Caco-2 (cell line): ENCODE measurements at regions not wholly inside any gene's neighbourhood (a gene's known extent, or its start where the extent isn't known, plus 50 kb on each side); places are given as distances from the start of the nearest gene placed in this dataset.

Experiments
- BruUV-seq: library from RNA; stranded (reverse); fragments of 400-500 nt; replicated peaks from 2 replicates; lab custom pipeline; 2021; lab: Mats Ljungman, UMichigan
- CTCF ChIA-PET: fragments of 300-600 bp; sonication (Branson Sonifier 250); formaldehyde crosslinking; loops from one replicate; lab custom pipeline; 2022; ENCODE audit warnings: antibody characterized with exemption; lab: Charles Lee
- POLR2A ChIA-PET: fragments of 300-600 bp; sonication (Branson Sonifier 250); formaldehyde crosslinking; loops from one replicate; lab custom pipeline; 2022; ENCODE audit warnings: antibody characterized with exemption; lab: Charles Lee
- DNase-seq, 2 experiments: peaks; one replicate each; pipeline versions ENCODE4 v3.0.0 to v3.0.0-alpha.2; 2020 to 2022
- H3K27me3 ChIP-seq: replicated peaks from 2 replicates; pipeline ENCODE4 v1.6.0; 2011; ENCODE audit warnings: low read length; ENCODE audit not compliant: control insufficient read depth, insufficient read depth
- H3K36me3 ChIP-seq: 2 replicates; pipeline ENCODE4 v1.5.1; 2011; ENCODE audit warnings: low read length; ENCODE audit not compliant: control insufficient read depth, insufficient read depth
- H3K4me1 ChIP-seq: fragments of 250-450 bp; sonication (Bioruptor Pico); 2 replicates; pipeline ENCODE4 v1.5.1; 2020; ENCODE audit warnings: mild to moderate bottlenecking
- H3K4me3 ChIP-seq: 2 replicates; pipeline ENCODE4 v1.5.1; 2011; ENCODE audit warnings: low read depth, mild to moderate bottlenecking, control low read depth, low read length
- H3K9me3 ChIP-seq: fragments of 250-450 bp; sonication (Bioruptor Pico); 2 replicates; pipeline ENCODE4 v1.5.1; 2020; ENCODE audit warnings: mild to moderate bottlenecking, moderate library complexity
- H3K27ac Mint-ChIP-seq: one replicate; pipeline ENCODE4 v1.8.0; 2022; ENCODE audit warnings: mixed read lengths; ENCODE audit not compliant: unreplicated experiment
- H3K27me3 Mint-ChIP-seq: one replicate; pipeline ENCODE4 v1.8.0; 2022; ENCODE audit warnings: mixed read lengths; ENCODE audit not compliant: insufficient read depth, unreplicated experiment
- H3K36me3 Mint-ChIP-seq: one replicate; pipeline ENCODE4 v1.8.0; 2022; ENCODE audit warnings: mild to moderate bottlenecking, mixed read lengths; ENCODE audit not compliant: insufficient read depth, unreplicated experiment
- H3K4me1 Mint-ChIP-seq: one replicate; pipeline ENCODE4 v1.8.0; 2022; ENCODE audit warnings: low read depth, mixed read lengths; ENCODE audit not compliant: unreplicated experiment
- H3K4me3 Mint-ChIP-seq: one replicate; pipeline ENCODE4 v1.8.0; 2022; ENCODE audit warnings: mild to moderate bottlenecking, moderate library complexity, mixed read lengths; ENCODE audit not compliant: unreplicated experiment
- H3K9me3 Mint-ChIP-seq: one replicate; pipeline ENCODE4 v1.8.0; 2022; ENCODE audit warnings: mixed read lengths; ENCODE audit not compliant: unreplicated experiment
- intact Hi-C: fragments of 100-400 bp; cut with micrococcal nuclease; formaldehyde crosslinking; loops from one replicate; pipeline ENCODE4 v1.10.0; 2022; ENCODE audit not compliant: unreplicated experiment
- TF ChIP-seq, protein P1 (sequence below), 2 experiments: fragments of 200-600 bp in 1 of 2; IDR thresholded peaks; 1 replicate in 1 of 2; 2 replicates in 1 of 2; pipeline versions ENCODE4 v1.5.1 to v1.8.0; 2011 to 2022; ENCODE audit warnings: antibody characterized with exemption in 1 of 2, control low read depth in 1 of 2, inconsistent platforms in 1 of 2, low read depth in 1 of 2, low read length in 1 of 2, mild to moderate bottlenecking in 1 of 2, moderate library complexity in 1 of 2; ENCODE audit not compliant: insufficient read depth in 1 of 2, severe bottlenecking in 1 of 2, unreplicated experiment in 1 of 2

DNA sequence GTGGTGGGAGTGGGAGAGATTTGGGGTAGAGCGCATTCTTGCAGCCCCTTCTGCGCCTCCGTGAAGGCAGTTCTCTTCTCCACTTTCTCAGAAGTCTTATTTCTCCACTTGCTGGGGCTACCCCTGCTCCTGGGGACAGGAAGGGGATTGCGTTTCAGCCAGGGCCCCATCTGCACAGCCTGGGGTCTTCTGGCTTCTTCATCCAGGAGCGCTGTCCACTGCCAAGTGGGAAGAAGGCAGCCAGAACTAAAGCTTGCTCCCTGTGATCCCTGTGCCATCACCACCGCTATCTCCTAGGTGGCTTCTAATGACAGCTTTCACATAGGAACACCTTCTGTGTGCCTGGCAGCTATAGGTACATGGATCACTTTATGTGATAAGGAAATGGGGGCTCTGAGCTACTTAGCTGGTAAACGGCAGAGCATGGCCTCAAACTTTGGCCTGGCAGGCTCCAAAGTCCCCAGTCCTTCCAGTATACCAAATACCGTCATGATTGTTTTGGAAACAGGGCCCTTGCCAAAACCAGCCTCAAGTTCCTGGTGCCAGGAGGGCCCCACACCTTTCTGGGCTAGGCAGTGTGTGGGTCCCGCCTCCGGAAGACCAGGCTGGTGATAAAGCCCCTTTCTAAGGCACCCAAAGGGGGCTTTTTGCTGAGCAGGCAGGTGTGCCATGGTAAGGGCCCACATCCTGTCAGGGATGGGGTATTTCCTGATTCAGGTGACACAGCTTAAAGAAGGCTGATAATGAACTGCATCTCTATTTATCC is 60.4 kb upstream of the PAX6 start:
- ChIA-PET CTCF (interaction anchor here (0.5 to 1.9 kb wide), 6 partner anchors 20 to 765 kb away, joined by 3 to 11 read pairs (median 4); partner anchors contain the start of genes DCDC1 and DNAJC24), POLR2A (no interaction called here)
- Histone ChIP-seq H3K4me3 (no peak overlapping the region), H3K9me3 (no peaks in the 10 kb centered on the region), H3K27me3 (no peaks in the 10 kb centered on the region), H3K4me1 (no peaks in the 10 kb centered on the region), H3K36me3 (no peaks in the 10 kb centered on the region)
- no peak for DNase-seq
- Mint-ChIP-seq H3K27me3 (peaks cover 19% of the 10 kb centered on the region), H3K27ac (no peak overlapping the region), H3K4me3 (no peak overlapping the region), H3K9me3 (no peaks in the 10 kb centered on the region), H3K36me3 (no peaks in the 10 kb centered on the region), H3K4me1 (no peaks in the 10 kb centered on the region)
- BruUV-seq, result no TSS peak
- intact Hi-C loops, result loop anchor here (1.0 to 5.0 kb wide), 6 partner anchors 136 to 764 kb away; no protein-coding TSS in a partner anchor
- TF ChIP-seq, protein P1, sequence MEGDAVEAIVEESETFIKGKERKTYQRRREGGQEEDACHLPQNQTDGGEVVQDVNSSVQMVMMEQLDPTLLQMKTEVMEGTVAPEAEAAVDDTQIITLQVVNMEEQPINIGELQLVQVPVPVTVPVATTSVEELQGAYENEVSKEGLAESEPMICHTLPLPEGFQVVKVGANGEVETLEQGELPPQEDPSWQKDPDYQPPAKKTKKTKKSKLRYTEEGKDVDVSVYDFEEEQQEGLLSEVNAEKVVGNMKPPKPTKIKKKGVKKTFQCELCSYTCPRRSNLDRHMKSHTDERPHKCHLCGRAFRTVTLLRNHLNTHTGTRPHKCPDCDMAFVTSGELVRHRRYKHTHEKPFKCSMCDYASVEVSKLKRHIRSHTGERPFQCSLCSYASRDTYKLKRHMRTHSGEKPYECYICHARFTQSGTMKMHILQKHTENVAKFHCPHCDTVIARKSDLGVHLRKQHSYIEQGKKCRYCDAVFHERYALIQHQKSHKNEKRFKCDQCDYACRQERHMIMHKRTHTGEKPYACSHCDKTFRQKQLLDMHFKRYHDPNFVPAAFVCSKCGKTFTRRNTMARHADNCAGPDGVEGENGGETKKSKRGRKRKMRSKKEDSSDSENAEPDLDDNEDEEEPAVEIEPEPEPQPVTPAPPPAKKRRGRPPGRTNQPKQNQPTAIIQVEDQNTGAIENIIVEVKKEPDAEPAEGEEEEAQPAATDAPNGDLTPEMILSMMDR (IDR thresholded peaks at IDR 0.05; ENCODE audit: insufficient read depth in 1 of 2, low read depth in 1 of 2, low read length in 1 of 2, severe bottlenecking in 1 of 2, unreplicated experiment in 1 of 2), result no peak

DNA sequence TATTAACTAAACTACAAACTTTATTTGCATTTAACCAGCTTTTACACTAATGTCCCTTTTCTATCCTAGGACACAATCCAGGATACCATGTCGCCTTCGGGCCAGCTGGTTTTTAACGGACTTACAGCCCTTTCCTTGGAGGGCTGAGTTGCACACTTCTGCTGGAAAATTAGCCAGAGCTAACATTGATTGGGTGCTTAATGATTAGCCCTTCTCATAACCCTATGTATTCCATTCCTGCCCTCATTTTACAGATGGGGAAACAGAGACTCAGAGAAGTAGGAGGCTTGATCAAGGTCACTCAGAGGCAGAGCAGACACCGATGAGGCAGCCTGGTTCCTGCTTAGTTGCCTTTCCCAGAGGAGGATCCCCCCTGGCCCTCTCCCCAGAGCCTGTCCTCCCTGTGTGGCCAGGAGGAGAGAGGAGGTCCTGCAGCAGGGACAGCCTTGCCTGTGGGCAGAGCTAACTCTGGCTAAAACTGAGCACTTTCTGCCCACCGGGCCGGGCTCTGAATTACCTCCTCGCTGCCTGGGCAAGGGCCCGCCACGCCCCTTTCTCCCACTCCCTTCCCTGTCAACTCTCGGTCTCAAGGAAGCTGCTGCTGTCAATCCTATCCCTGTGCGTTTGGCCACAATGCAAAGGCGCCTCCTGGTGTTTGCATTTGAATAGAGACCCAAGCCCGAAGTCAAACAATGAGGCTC is 59.6 kb upstream of the PAX6 start:
- H3K4me1 Mint-ChIP-seq, result no peaks in the 10 kb centered on the region
- no peaks in the 10 kb centered on the region for H3K9me3 Mint-ChIP-seq
- no TSS peak for BruUV-seq
- H3K9me3 ChIP-seq, result no peaks in the 10 kb centered on the region
- TF ChIP-seq, protein P1 (IDR thresholded peaks at IDR 0.05; ENCODE audit: insufficient read depth in 1 of 2, low read depth in 1 of 2, low read length in 1 of 2, severe bottlenecking in 1 of 2, unreplicated experiment in 1 of 2), result peak; percentile 58 to 90
- ChIA-PET POLR2A (no interaction called here), CTCF (interaction anchor here (0.5 to 1.9 kb wide), 6 partner anchors 74 to 764 kb away, joined by 3 to 11 read pairs (median 4); partner anchors contain the start of genes DCDC1 and DNAJC24)
- DNase-seq, result peak; percentile 71 to 75
- no peak overlapping the region for H3K4me3 ChIP-seq
- no peak overlapping the region for H3K27ac Mint-ChIP-seq
- H3K36me3 ChIP-seq, result no peaks in the 10 kb centered on the region
- no peaks in the 10 kb centered on the region for H3K36me3 Mint-ChIP-seq
- intact Hi-C loops, result loop anchor here (1.0 to 5.0 kb wide), 6 partner anchors 137 to 763 kb away; no protein-coding TSS in a partner anchor
- H3K4me3 Mint-ChIP-seq, result no peak overlapping the region
- H3K4me1 ChIP-seq, result no peaks in the 10 kb centered on the region
- peaks cover 17% of the 10 kb centered on the region for H3K27me3 Mint-ChIP-seq
- no peaks in the 10 kb centered on the region for H3K27me3 ChIP-seq

- POLR2A ChIA-PET, result no interaction called here
- no peak overlapping the region for H3K4me3 Mint-ChIP-seq
- no peaks in the 10 kb centered on the region for H3K36me3 Mint-ChIP-seq
- no TSS peak for BruUV-seq
- H3K4me3 ChIP-seq, result no peak overlapping the region
- TF ChIP-seq, protein P1 (IDR thresholded peaks at IDR 0.05; ENCODE audit: insufficient read depth in 1 of 2, low read depth in 1 of 2, low read length in 1 of 2, severe bottlenecking in 1 of 2, unreplicated experiment in 1 of 2), result no peak
- no peaks in the 10 kb centered on the region for H3K9me3 ChIP-seq
- no peaks in the 10 kb centered on the region for H3K4me1 Mint-ChIP-seq
- no peaks in the 10 kb centered on the region for H3K9me3 Mint-ChIP-seq
- H3K36me3 ChIP-seq, result no peaks in the 10 kb centered on the region
- no peak for DNase-seq
- no peaks in the 10 kb centered on the region for H3K4me1 ChIP-seq
- peaks cover 22% of the 10 kb centered on the region for H3K27me3 Mint-ChIP-seq
- CTCF ChIA-PET, result no interaction called here
- intact Hi-C loops, result loop anchor here (5.0 kb wide), 1 partner anchor 137 kb away; no protein-coding TSS in a partner anchor
- no peaks in the 10 kb centered on the region for H3K27me3 ChIP-seq
- H3K27ac Mint-ChIP-seq, result no peak overlapping the region
Observed at GRCh38 chr11:31869986-31870385, 58.9 kb upstream of the PAX6 start.
